HG03342 (cell line): ENCODE measurements at regions not wholly inside any gene's neighbourhood (a gene's known extent, or its start where the extent isn't known, plus 50 kb on each side); places are given as distances from the start of the nearest gene placed in this dataset.

Experiments
- ATAC-seq: cut with Tn5 transposase; IDR thresholded peaks from one replicate; pipeline ENCODE4 v1.9.1; 2021; ENCODE audit warnings: mild to moderate bottlenecking, moderate library complexity; ENCODE audit not compliant: unreplicated experiment

DNA sequence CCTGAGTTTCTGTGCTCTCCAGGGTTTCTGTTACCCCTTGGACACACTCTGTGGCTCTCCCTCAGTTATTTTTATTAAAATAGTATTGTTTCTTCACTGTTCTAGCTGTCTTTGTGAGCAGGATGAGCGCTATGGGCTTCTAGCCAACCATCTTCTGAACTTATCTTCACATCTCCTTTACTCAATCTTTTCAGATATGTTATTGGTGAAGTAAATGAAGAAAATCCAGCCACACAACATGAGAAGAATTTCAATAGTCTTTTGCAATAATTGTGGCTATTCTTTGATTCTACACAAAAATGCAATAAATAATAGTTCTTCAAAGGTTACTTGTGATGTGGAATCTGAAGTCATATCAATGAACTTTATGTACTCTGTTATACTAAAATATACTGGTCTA is 80.3 kb upstream of the CAMK1G start:
- ATAC-seq: no peak

DNA sequence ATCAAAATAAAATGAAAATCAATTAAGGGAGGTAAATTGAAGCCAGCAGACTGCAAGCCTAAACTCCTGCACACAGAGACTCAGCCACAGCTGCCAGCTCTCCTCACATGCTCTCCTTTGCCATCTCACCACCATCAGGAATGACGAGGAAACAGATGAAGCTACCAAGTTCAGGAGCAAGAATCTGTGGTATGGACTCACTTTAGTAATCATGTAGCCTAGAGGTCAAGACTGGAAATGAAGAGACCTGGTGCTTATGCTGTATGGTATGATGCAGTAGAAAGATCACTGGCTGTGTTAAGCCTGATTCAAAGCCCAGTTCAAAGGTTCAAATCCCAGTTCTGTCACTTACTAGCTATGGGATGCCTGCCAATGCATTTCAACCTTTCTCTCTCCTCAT is 78.9 kb upstream of the CAMK1G start:
- ATAC-seq: no peak

DNA sequence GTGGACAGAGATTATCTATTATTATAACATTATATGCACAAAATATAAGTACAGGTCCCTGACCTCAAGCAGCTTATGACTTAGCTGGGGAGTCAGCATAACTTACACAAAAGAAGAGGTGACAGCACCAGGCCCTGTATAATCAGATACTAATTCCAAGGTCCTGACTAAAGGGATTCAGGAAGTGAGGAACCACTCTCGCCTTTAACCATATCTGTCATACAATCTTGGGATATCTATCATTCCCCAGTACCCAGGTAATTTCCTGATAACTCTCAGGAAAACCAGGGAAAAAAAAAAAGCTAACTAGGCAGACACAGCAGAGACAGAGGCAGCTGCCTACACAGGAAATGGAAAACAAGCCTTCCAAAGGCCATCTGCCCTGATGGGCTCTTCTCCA is 78.5 kb upstream of the CAMK1G start:
- no peak for ATAC-seq

DNA sequence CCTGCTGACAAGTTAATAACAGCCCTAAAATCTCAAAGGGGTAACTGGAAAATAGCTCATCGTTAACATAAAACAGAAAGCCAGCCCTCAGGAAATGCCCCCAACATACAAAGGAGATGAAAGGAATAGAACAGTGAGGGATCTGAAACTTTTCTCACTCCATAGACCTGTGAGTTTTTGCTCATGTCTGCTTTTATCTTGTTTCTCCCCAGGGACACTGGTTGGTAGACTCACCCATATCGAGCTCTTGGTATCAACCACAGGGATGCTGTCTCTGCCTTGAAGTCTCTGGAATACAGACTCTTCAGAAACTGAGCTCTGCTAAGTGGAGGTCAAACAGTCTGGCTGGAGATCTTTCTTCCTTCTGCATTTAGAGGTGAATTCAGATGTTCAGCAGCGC is 77.4 kb upstream of the CAMK1G start:
- ATAC-seq: no peak

DNA sequence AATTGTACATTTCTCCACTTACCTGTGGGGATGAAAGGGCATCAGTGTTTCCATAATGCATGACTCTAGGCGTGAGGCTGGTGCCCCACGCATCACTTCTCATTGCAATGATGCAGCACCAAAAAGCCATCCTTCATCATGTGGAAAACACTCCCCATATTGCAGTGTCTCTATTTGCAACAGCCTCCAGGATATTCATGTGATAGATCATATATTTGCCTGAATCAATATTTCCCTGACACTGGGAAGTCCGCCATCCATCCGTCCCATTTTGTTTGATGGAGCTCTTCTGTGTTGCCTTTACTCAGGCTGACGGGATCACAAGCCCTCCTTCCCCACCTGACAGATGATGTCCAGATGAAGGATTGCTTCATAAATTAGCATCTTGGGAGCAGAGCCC is 74.5 kb upstream of the CAMK1G start:
- ATAC-seq: no peak

DNA sequence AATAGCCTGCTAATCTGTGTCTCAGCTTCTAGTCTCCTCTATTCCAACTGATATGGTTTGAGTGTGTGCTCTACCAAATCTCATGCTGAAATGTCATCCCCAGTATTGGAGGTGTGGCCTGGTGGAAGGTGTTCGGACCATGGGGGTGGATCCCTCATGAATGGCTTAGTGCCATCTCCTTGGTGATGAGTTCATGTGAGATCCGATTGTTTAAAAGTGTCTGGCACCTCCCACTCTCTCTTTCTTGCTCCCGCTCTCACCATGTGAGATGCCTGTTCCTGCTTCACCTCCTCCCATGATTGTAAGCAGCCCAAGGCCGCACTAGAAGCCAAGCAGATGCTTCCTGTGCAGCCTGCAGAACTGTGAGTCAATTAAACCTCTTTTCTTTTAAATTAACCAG is 73.5 kb upstream of the CAMK1G start:
- ATAC-seq: no peak

DNA sequence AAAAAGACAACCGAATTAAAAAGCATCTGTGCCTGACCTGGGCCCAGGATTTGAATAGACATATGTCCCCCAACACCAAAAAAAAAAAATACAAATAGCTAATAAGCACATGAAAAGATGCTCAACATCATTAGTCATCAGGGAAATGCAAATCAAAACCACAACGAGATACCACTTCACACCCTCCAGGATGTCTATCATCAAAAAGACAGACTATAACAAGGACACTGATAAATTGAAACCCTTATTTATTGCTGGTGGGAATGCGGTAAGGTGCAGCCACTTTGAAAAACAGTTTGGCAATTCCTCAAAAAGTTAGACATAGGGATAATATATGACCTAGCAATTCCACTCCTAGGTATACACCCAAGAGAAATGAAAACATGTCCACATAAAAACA is 72.3 kb upstream of the CAMK1G start:
- ATAC-seq: no peak

DNA sequence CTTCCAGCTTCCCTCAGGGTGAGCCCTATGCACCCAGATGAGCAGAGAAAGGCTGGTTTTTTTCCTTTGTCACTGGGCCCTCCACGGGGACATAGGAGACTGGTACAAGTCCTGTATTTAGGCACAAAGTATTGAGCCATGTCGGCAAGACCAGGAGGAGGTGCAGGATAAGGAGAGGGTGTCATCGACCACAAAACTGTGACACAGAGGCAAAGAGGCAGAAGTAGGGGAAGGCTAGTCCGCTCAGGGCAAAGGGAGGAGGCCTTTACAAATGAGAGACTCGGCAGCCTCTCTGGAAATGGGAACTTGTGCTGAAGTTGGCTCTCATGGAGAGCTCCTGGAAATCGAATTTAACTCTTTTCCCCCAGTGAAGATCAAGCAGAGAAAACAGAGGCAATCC is 70.7 kb upstream of the CAMK1G start:
- ATAC-seq: no peak

DNA sequence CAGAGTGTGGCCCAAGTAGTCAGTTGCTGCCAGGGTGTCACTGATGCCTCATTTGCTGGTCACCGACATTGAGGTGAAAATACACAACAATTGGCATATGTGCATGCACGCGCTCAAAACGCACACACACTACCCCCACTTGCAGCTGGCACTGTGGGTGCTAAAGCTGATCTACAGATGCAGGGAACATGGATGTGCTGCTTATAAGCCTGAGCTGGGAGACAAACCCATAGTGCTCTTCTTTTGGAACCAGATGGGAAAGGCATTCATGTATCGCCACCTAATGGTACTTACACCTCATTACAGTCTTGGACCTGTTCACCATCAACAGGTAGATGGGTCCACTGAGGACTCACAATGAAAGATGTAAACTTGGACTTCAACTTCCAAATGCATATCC is 70.3 kb upstream of the CAMK1G start:
- ATAC-seq: peak; percentile 65

DNA sequence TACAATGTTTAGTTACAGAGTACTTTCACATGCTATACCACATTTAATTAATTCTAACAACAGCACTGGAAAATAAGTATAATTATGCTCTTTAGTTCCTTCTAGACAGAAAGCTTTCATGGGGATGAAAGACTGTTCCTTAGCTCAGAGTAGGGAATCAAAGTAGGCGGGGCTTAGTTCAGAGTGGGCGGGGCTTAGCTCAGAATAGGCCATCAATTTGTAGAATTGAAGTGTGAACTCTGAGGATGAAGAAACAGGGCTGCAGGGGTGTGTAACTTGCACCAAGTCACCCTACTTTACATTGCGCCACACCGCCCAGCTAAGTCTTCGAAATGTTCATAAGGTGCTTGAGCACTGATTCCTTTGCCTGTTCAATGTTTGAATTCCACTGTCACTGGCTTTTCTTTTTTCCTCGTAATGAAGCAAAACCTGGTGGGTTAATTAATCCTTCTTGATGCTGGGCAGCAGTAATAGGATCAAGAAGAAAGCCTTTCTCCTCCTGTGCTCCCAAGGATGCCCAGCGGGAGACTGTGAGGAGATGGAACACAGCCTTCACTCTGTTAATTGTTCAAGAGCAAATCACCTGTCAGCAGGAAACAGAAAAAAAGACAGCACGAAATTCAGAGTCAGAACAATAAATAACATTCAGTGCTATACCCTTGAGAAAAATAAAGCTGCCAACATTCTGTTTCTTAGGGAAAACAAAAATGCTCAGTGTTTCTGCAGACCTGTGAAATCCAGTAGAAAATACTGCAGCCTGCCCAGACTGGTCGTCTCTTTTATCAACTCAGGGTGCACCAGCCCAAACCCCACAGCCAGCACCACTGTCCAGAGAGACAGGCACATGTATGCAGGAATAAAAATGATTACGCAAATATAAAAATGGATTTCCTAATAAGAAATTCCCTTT is 66.5 kb upstream of the CAMK1G start:
- no peak for ATAC-seq

DNA sequence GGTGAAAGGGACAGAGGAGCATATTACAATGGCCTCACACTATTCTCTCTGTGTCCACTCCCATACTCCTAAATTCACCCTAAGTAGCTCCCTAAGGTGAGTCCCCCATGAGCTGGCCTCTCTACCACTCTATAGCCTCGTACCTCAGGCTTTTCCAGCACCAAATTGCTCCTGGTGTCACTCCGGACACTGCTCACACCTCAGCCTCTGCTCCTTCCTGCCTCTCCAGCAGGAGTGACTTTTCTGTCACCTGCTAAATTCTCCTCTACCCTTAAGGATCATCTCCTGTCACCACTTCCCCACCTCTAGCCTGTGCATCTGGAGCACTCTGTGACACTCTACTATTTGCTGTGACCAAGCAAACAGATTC is 65.8 kb upstream of the CAMK1G start:
- ATAC-seq: no peak

DNA sequence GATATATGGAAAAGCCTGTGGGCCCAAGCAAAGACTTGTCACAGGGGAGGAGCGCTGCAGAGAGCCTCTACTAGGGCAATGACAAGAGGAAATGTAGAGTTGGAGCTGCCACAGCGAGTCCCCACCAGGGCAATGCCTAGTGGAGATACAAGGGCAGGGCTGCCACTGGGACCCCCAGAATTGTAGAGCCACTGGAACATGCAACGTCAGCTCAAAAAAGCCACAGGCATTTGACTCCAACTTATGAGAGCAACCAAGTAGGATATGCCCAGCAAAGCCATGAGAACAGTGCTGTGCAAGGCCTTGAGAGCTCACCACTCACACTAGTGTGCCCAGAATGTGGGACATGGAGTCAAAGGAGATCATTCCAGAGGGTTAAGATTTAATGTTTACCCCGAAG is 63.7 kb upstream of the CAMK1G start:
- ATAC-seq: no peak

DNA sequence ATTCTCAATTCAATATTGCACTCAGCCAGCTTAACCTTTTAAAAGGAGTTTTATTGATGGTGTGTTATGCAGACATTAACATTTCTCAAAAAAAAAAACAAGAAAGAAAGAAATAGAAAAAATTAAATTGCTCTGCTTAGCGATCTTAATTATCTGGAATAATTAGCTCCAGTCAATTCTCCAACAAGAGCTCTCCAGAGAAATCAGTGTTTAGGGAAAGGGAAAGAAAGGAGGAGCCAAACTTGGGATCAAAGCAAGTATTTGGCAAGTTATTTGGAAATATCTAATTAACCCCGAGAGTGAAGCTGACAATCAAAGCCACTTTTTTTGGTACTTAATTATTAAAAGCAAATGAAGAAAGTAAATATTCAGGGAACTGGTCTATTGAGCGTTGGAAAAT is 60.7 kb upstream of the CAMK1G start:
- ATAC-seq: no peak

DNA sequence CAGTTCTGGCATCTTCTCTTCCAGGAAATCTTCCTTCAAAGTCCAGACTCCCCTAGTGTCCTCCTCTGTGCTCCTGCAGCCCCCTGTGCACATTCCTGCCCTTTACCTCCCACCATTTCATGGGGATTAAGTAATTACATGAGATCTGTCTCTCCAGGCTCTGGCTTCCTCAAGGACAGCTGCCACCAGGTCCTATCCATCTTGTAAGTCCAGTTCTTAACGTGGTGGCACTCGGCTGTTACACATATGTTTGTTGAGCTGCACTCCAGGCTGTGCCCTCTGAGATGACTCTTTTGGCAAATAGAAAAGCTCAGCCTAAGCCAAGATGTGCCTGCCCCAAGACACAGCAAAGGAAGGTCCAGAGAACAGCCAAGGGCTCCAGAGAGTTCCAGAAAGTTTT is 57.4 kb upstream of the CAMK1G start:
- ATAC-seq: no peak

DNA sequence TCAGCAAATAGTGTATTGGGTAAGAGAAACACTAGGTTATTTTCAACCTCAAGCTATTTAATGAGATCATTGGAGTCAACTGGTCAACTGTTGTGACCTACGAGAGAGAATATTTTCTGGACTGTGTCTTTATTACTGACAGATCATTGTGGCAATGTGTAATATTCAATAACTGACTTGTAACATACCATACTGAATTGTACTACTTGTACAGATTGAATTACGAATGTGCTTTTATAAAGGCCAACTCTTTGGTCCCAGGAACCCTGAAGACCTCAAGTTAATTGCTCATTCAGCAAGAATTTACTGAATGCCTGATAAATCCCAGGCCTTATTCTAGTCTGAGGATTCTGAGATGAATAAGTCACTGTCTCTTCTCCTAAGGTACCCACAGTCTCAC is 56.1 kb upstream of the CAMK1G start:
- ATAC-seq: no peak

DNA sequence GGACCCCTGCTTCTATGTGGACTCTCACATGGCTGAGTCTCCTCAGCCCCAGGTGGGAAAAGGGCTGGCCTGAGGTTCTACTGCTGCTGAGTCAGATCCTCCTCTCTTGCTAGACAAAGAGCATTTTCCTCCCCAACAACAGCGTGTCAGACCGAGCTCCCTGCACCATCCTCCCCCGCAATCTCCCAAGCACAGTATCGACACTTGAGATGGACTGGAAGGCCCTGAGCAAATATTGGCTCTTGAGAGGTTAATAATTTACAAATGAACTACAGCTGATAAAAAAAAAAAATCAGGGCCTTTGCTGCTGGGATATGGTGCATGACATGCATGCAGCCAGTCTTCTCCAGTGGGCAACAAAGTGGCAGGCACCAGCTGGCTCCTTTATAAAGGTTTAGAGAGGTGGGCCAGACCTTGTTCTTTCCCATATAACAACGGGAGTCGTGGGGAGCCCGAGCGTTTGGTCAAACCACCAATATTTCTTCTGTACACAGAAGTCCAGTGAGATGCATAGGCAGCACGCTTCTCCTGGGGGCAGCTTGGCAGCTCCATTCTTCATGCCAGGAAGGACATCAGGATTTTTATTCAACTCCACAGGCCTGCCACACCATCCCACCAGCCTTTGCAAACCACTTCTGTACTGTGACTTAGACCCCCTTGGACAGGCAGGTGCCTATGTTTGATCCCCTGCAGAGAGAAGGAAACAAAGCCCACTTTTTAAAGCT is 55.4 kb upstream of the CAMK1G start:
- ATAC-seq: no peak

DNA sequence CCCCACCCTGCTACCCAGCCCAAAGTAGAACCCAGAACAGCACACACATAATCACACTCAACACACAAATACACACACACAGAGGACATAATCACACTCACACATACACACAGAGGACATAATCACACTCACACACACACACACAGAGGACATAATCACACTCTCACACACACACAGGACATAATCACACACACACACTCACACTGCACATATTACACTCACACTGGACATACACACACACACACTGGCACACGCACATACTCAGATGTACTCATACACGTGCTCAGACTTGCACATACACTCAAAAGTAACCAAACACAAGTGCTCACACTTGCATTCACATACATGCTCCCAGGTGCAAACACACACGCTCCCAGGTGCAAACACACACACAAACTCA is 54.3 kb upstream of the CAMK1G start:
- no peak for ATAC-seq

DNA sequence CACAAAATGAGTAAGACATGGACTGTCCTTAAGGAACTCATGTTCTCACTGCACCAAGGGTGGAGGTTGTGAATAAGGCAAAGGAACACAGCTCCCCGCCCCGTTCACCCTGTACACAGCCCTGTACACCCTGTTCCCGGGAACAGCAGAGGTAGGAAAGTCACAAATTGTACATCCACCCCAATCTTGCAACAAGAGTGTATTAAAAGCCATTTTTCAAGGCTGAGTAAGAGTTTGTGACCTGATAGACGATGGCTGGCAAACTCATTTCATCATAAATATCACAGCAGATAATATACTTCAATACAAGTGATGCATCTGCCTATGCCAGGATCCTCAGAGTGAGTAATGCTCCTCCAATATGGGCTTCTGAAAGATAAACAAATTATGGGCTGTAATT is 52.5 kb upstream of the CAMK1G start:
- ATAC-seq: no peak

DNA sequence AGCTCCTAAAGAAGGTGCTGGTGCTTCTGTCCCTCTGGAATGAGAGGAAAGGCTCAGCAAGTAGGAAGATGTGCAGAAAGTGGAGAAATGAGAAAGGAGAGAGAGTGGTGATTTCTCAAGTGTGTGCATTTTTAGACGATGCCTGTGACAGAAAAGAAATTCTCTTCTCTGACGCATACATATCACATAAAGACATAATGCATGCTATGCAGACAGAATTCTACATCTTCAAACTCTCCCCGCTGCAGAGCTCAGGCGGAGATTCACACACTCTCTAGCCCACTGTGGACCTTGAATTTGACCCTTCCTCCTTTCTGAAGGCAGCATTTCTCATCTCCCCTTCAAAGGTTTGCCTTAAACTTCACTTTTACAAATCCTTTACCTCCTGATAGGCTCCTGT is 52.0 kb upstream of the CAMK1G start:
- no peak for ATAC-seq
